ENCODE measurements at regions not wholly inside any gene's neighbourhood (a gene's known extent, or its start where the extent isn't known, plus 50 kb on each side); places are given as distances from the start of the nearest gene placed in this dataset.

- H3K27me3 ChIP-seq (ENCODE audit: insufficient read depth, low read length) = peaks cover 4% of the 10 kb centered on the region
- no peak overlapping the region for H3K4me3 ChIP-seq (ENCODE audit: low read length)
- WGBS = 88% methylated on average over 2 of the region's 2 CpGs
- H3K9ac ChIP-seq (ENCODE audit: low read depth, low read length) = no peak overlapping the region
- peaks cover 30% of the 10 kb centered on the region for H3K9me3 ChIP-seq (ENCODE audit: insufficient read depth, low read depth, low read length)
- no peak overlapping the region for H3K27ac ChIP-seq (ENCODE audit: low read depth, low read length)
- H3K36me3 ChIP-seq (ENCODE audit: insufficient read depth, low read length) = no peaks in the 10 kb centered on the region
- no peaks in the 10 kb centered on the region for H3K4me1 ChIP-seq (ENCODE audit: insufficient read depth, low read length)
These were observed 69.5 kb upstream of the GNAZ start for GRCh38 chr22:23000657-23001347.

- peaks cover 4% of the 10 kb centered on the region for H3K27me3 ChIP-seq (ENCODE audit: insufficient read depth, low read length)
- no peak overlapping the region for H3K9ac ChIP-seq (ENCODE audit: low read depth, low read length)
- peaks cover 30% of the 10 kb centered on the region for H3K9me3 ChIP-seq (ENCODE audit: insufficient read depth, low read depth, low read length)
- no peaks in the 10 kb centered on the region for H3K4me1 ChIP-seq (ENCODE audit: insufficient read depth, low read length)
- no peak overlapping the region for H3K27ac ChIP-seq (ENCODE audit: low read depth, low read length)
- no peak overlapping the region for H3K4me3 ChIP-seq (ENCODE audit: low read length)
- H3K36me3 ChIP-seq (ENCODE audit: insufficient read depth, low read length) = no peaks in the 10 kb centered on the region
These were observed 68.9 kb upstream of the GNAZ start for GRCh38 chr22:23001463-23001862.

- 93% methylated on average over 2 of the region's 2 CpGs for WGBS
- peaks cover 22% of the 10 kb centered on the region for H3K9me3 ChIP-seq (ENCODE audit: insufficient read depth, low read depth, low read length)
- no peak overlapping the region for H3K9ac ChIP-seq (ENCODE audit: low read depth, low read length)
- no peaks in the 10 kb centered on the region for H3K4me1 ChIP-seq (ENCODE audit: insufficient read depth, low read length)
- peaks cover 4% of the 10 kb centered on the region for H3K27me3 ChIP-seq (ENCODE audit: insufficient read depth, low read length)
- H3K27ac ChIP-seq (ENCODE audit: low read depth, low read length) = no peak overlapping the region
- no peaks in the 10 kb centered on the region for H3K36me3 ChIP-seq (ENCODE audit: insufficient read depth, low read length)
- no peak overlapping the region for H3K4me3 ChIP-seq (ENCODE audit: low read length)
These were observed 67.6 kb upstream of the GNAZ start for GRCh38 chr22:23002612-23003180.

- no peaks in the 10 kb centered on the region for H3K36me3 ChIP-seq (ENCODE audit: insufficient read depth, low read length)
- H3K9me3 ChIP-seq (ENCODE audit: insufficient read depth, low read depth, low read length) = no peaks in the 10 kb centered on the region
- H3K27me3 ChIP-seq (ENCODE audit: insufficient read depth, low read length) = peaks cover 11% of the 10 kb centered on the region
- H3K9ac ChIP-seq (ENCODE audit: low read depth, low read length) = no peak overlapping the region
- WGBS = 98% methylated on average over 1 of the region's 1 CpG
- no peak overlapping the region for H3K4me3 ChIP-seq (ENCODE audit: low read length)
- H3K4me1 ChIP-seq (ENCODE audit: insufficient read depth, low read length) = no peaks in the 10 kb centered on the region
- H3K27ac ChIP-seq (ENCODE audit: low read depth, low read length) = no peak overlapping the region
These were observed 62.5 kb upstream of the GNAZ start for GRCh38 chr22:23007823-23008222.

GRCh38 chr22:23008896-23009295, 61.4 kb upstream of the GNAZ start:
- H3K27me3 ChIP-seq (ENCODE audit: insufficient read depth, low read length) = peaks cover 11% of the 10 kb centered on the region
- no peak overlapping the region for H3K27ac ChIP-seq (ENCODE audit: low read depth, low read length)
- H3K36me3 ChIP-seq (ENCODE audit: insufficient read depth, low read length) = no peaks in the 10 kb centered on the region
- no peaks in the 10 kb centered on the region for H3K9me3 ChIP-seq (ENCODE audit: insufficient read depth, low read depth, low read length)
- H3K9ac ChIP-seq (ENCODE audit: low read depth, low read length) = no peak overlapping the region
- WGBS = 88% methylated on average over 2 of the region's 2 CpGs
- H3K4me1 ChIP-seq (ENCODE audit: insufficient read depth, low read length) = no peaks in the 10 kb centered on the region
- no peak overlapping the region for H3K4me3 ChIP-seq (ENCODE audit: low read length)
